CMK (cell line): ENCODE measurements at regions not wholly inside any gene's neighbourhood (a gene's known extent, or its start where the extent isn't known, plus 50 kb on each side); places are given as distances from the start of the nearest gene placed in this dataset.

Experiments
- DNase-seq: peaks from one replicate; pipeline ENCODE4 v3.0.0-alpha.2; 2010; ENCODE audit warnings: low read depth

- DNase-seq = no peak
These were observed 104.6 kb downstream of the AMY1C start for GRCh38 chr1:103854279-103854678.

GRCh38 chr1:103859721-103860120 lies 110.0 kb downstream of the AMY1C start:
- DNase-seq = no peak

- no peak for DNase-seq
These were observed 149.1 kb downstream of the AMY1C start for GRCh38 chr1:103898576-103899345.

- no peak for DNase-seq
These were observed 150.3 kb downstream of the AMY1C start for GRCh38 chr1:103900005-103900404.

- DNase-seq = no peak
These were observed 151.4 kb downstream of the AMY1C start for GRCh38 chr1:103901072-103901471.

- DNase-seq = no peak
These were observed 155.7 kb downstream of the AMY1C start for GRCh38 chr1:103905363-103905762.

- DNase-seq = no peak
These were observed 161.8 kb downstream of the AMY1C start for GRCh38 chr1:103911450-103911849.

GRCh38 chr1:103917795-103918194 lies 168.1 kb downstream of the AMY1C start:
- no peak for DNase-seq

- no peak for DNase-seq
These were observed 182.2 kb downstream of the AMY1C start for GRCh38 chr1:103931891-103932290.

- no peak for DNase-seq
These were observed 188.2 kb downstream of the AMY1C start for GRCh38 chr1:103937763-103938357.

- DNase-seq = no peak
These were observed 191.4 kb downstream of the AMY1C start for GRCh38 chr1:103941086-103941485.

- DNase-seq = no peak
These were observed 192.3 kb downstream of the AMY1C start for GRCh38 chr1:103942029-103942428.

GRCh38 chr1:103945774-103946173 lies 196.1 kb downstream of the AMY1C start:
- no peak for DNase-seq

GRCh38 chr1:103948526-103948925 lies 198.8 kb downstream of the AMY1C start:
- no peak for DNase-seq

GRCh38 chr1:103949779-103950178 lies 200.1 kb downstream of the AMY1C start:
- no peak for DNase-seq

GRCh38 chr1:103953386-103953785 lies 203.7 kb downstream of the AMY1C start:
- no peak for DNase-seq

- no peak for DNase-seq
These were observed 209.0 kb downstream of the AMY1C start for GRCh38 chr1:103958699-103959098.

GRCh38 chr1:103959565-103959964 lies 209.9 kb downstream of the AMY1C start:
- no peak for DNase-seq

- no peak for DNase-seq
These were observed 210.3 kb downstream of the AMY1C start for GRCh38 chr1:103960045-103960444.

- DNase-seq = no peak
These were observed 211.0 kb downstream of the AMY1C start for GRCh38 chr1:103960710-103961109.

GRCh38 chr1:103986792-103987191 lies 237.1 kb downstream of the AMY1C start:
- DNase-seq = no peak

GRCh38 chr1:103997631-103998030 lies 247.9 kb downstream of the AMY1C start:
- DNase-seq = no peak

- DNase-seq = no peak
These were observed 269.4 kb downstream of the AMY1C start for GRCh38 chr1:104018922-104019674.
